K562 (cell line): ENCODE measurements at regions not wholly inside any gene's neighbourhood (a gene's known extent, or its start where the extent isn't known, plus 50 kb on each side); places are given as distances from the start of the nearest gene placed in this dataset.

Experiments used
- ATAC-seq: fragments of 200-7000 bp; cut with Tn5 transposase; 3 replicates; pipeline ENCODE4 v1.9.1; 2020; ENCODE audit warnings: moderate library complexity
- BruUV-seq: library from RNA; stranded (reverse); fragments of 400-500 nt; replicated peaks from 2 replicates; lab custom pipeline; 2021; lab: Mats Ljungman, UMichigan
- CTCF ChIA-PET: fragments of 300-600 bp; formaldehyde crosslinking; extraction: SDS; loops from one replicate; lab custom pipeline; 2021; ENCODE audit warnings: low intra/inter-chr PET ratio; lab: Yijun Ruan, JAX
- POLR2A ChIA-PET: fragments of 300-600, 350-650 bp; sonication (Branson Sonifier 250); formaldehyde crosslinking; extraction: SDS; loops from one replicate; lab custom pipeline; 2021; ENCODE audit warnings: antibody characterized with exemption, inconsistent platforms; lab: Yijun Ruan, JAX
- DNase-seq, 4 experiments: peaks; one replicate each; pipeline versions ENCODE4 v3.0.0 to v3.0.0-alpha.2; 2011 to 2018; ENCODE audit warnings: low spot score in 3 of 4, mixed read lengths in 3 of 4; ENCODE audit errors: extremely low read depth in 1 of 4
- FAIRE-seq: peaks from 2 replicates; lab custom pipeline; 2011; peaks lifted over from hg19 to GRCh38; lab: Jason Lieb, UNC
- H2AFZ ChIP-seq: 2 replicates; pipeline ENCODE4 v1.6.0; 2011; ENCODE audit warnings: low read depth, low read length, control low read depth, inconsistent platforms
- H3K27ac ChIP-seq: fragments of 200-600 bp; 3 replicates; pipeline ENCODE4 v1.8.0; 2011; ENCODE audit warnings: low read depth, mild to moderate bottlenecking, control low read depth, inconsistent platforms, low read length, moderate library complexity, mixed read lengths; ENCODE audit errors: extremely low read depth
- H3K27me3 ChIP-seq, 2 experiments: fragments of 300-600 bp in 1 of 2; 2 replicates in 1 of 2; 3 replicates in 1 of 2; pipeline versions ENCODE4 v1.6.0 to v1.8.0; 2011; ENCODE audit warnings: inconsistent platforms in 2 of 2, low read length in 2 of 2, mild to moderate bottlenecking in 1 of 2, mixed read lengths in 1 of 2, moderate library complexity in 1 of 2; ENCODE audit not compliant: control insufficient read depth in 2 of 2, insufficient read depth in 2 of 2
- H3K36me3 ChIP-seq: fragments of 300-600 bp; 3 replicates; pipeline ENCODE4 v1.8.0; 2011; ENCODE audit warnings: mild to moderate bottlenecking, low read length, inconsistent platforms; ENCODE audit not compliant: control insufficient read depth, insufficient read depth
- H3K4me1 ChIP-seq, 2 experiments: fragments of 200-600 bp in 1 of 2; replicated peaks in 1 of 2; 2 replicates in 1 of 2; 3 replicates in 1 of 2; pipeline versions ENCODE4 v1.5.1 to v1.8.0; 2011; ENCODE audit warnings: inconsistent platforms in 2 of 2, low read length in 2 of 2, mild to moderate bottlenecking in 1 of 2, mixed read lengths in 1 of 2, moderate library complexity in 1 of 2; ENCODE audit not compliant: control insufficient read depth in 2 of 2, insufficient read depth in 2 of 2
- H3K4me2 ChIP-seq: 2 replicates; pipeline ENCODE4 v1.6.1; 2011; ENCODE audit warnings: low read length, control low read depth, inconsistent platforms, mixed read lengths; ENCODE audit not compliant: insufficient read depth
- H3K4me3 ChIP-seq: fragments of 200-600 bp; sonication (generic), shearing (Covaris generic); 2 replicates; pipeline ENCODE4 v1.5.1; 2016; ENCODE audit warnings: control low read depth, inconsistent platforms
- H3K79me2 ChIP-seq: fragments of 200-600 bp; 3 replicates; pipeline ENCODE4 v1.8.0; 2011; ENCODE audit warnings: low read length, inconsistent platforms; ENCODE audit not compliant: control insufficient read depth, insufficient read depth
- H3K9ac ChIP-seq, 2 experiments: 2 replicates each; pipeline versions ENCODE4 v1.6.0 to v1.6.1; 2011; ENCODE audit warnings: low read depth in 2 of 2, low read length in 2 of 2, control low read depth in 1 of 2, inconsistent platforms in 1 of 2, mild to moderate bottlenecking in 1 of 2, mixed read lengths in 1 of 2; ENCODE audit not compliant: insufficient read depth in 1 of 2
- H3K9me1 ChIP-seq: one replicate; pipeline ENCODE4 v1.6.0; 2011; ENCODE audit warnings: inconsistent platforms, mild to moderate bottlenecking, low read length, moderate library complexity; ENCODE audit not compliant: control insufficient read depth, insufficient read depth
- H3K9me3 ChIP-seq: replicated peaks from 2 replicates; pipeline ENCODE4 v1.5.1; 2011; ENCODE audit warnings: low read depth, low read length, inconsistent platforms; ENCODE audit not compliant: control insufficient read depth, insufficient read depth
- H4K20me1 ChIP-seq: replicated peaks from 2 replicates; pipeline ENCODE4 v1.6.1; 2011; ENCODE audit warnings: low read length, inconsistent platforms, mixed read lengths; ENCODE audit not compliant: control insufficient read depth, insufficient read depth
- MEF2D ChIP-seq: conservative IDR thresholded peaks from 2 replicates; pipeline ENCODE4 v1.6.1; 2016; ENCODE audit warnings: low read depth, missing genetic modification characterization, missing compliant biosample characterization
- ZNF140 ChIP-seq: fragments of 250-450 bp; sonication (Bioruptor Pico); IDR thresholded peaks from 2 replicates; pipeline ENCODE4 v1.8.0; 2021; ENCODE audit warnings: moderate library complexity, mild to moderate bottlenecking, inconsistent platforms
- ZNF324 ChIP-seq: fragments of 250-450 bp; sonication (Bioruptor Pico); IDR thresholded peaks from 2 replicates; pipeline ENCODE4 v1.4.0; 2020; ENCODE audit warnings: mild to moderate bottlenecking
- WGBS: fragments of 100-300 bp; shearing (Covaris generic); methylation state at CpG from one replicate; pipeline ENCODE4 v1.1.6; 2016; ENCODE audit warnings: low coverage, mixed read lengths; ENCODE audit not compliant: insufficient coverage; ENCODE audit errors: missing lambda C conversion rate; 5-methylcytosine and 5-hydroxymethylcytosine counted together
- in situ Hi-C: fragments of 300-500 bp; cut with MboI; formaldehyde crosslinking; loops from 4 replicates; pipeline ENCODE4 v1.15.0; 2018; ENCODE audit warnings: inconsistent platforms, mixed read lengths
- intact Hi-C: fragments of 100-400 bp; cut with micrococcal nuclease; formaldehyde crosslinking; loops from 2 replicates; pipeline ENCODE4 v1.14.2; 2022
- TF ChIP-seq, protein P1 (sequence below): sonication (generic); formaldehyde crosslinking; IDR thresholded peaks from 2 replicates; pipeline ENCODE4 v1.8.1; 2022; ENCODE audit warnings: missing genetic modification reagents

DNA sequence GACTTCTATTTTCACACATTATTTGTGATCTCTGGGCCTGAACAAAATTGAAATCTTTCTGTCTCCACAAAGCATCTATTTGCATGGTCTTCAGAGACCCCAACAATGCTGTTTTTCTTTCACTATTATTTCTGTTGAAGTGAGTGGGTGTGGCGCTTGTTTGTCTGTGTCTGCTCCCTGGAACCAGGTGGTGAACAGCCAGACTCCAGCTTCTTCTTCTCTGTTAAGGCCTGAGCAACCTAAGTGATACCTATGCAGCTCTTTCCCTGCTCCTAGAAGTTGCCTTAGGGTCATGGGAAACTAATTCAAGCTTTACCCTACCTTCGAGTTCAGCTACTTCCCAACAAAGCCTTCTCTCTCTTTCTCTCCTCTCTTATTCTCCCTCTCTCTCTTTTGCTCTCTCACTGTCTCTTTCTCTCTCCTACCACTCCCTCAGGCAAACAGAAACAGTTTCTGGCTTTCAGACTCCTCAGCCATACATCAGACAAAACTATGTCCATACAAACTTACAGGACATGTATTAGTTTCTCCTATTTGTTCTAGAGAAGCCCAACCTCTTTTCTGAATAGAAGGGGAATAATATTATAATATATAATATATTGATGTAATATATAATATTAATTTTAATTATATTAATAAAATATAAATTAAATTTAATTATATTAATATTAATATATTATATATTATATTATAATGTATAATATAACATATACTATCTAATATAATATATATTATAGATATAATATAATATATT lies 552.5 kb downstream of the DSC3 start (continued):
- TF ChIP-seq, protein P1, sequence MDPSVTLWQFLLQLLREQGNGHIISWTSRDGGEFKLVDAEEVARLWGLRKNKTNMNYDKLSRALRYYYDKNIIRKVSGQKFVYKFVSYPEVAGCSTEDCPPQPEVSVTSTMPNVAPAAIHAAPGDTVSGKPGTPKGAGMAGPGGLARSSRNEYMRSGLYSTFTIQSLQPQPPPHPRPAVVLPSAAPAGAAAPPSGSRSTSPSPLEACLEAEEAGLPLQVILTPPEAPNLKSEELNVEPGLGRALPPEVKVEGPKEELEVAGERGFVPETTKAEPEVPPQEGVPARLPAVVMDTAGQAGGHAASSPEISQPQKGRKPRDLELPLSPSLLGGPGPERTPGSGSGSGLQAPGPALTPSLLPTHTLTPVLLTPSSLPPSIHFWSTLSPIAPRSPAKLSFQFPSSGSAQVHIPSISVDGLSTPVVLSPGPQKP (CRISPR knock-in tag) = no peak
- TF ChIP-seq, all 486 proteins: peak for 0

DNA sequence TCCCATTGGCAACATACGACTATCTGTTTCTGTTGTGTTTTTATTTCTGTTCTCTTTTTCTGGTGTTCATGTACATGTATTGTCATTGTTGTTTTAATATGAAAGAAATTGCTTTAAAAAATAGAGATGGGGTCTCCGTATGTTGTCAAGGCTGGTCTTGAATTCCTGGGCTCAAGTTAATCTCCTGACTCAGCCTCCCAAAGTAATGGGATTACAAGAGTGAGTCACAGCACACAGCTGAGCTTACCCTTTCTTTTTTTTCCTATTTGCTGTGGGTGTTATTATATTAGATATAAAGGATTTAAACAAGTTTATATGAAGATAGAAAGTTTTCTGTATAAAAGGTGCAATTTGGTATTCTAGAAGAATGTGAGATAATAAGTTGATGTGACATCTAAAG lies 554.6 kb downstream of the DSC3 start:
- no peaks in the 10 kb centered on the region for H3K36me3 ChIP-seq
- intact Hi-C loops = no loop called here
- H3K79me2 ChIP-seq = no peaks in the 10 kb centered on the region
- no TSS peak for BruUV-seq
- no peak overlapping the region for H3K27ac ChIP-seq
- TF ChIP-seq MEF2D (tag) (no peak), ZNF140 (no peak), ZNF324 (no peak)
- TF ChIP-seq, protein P1 (CRISPR knock-in tag) = no peak
- TF ChIP-seq, all 486 proteins: peak for 0
- ChIA-PET CTCF (no interaction called here), POLR2A (no interaction called here)
- no peaks in the 10 kb centered on the region for H4K20me1 ChIP-seq
- no peak overlapping the region for H3K4me2 ChIP-seq
- no peaks in the 10 kb centered on the region for H3K9me3 ChIP-seq
- DNase-seq (no peak), FAIRE-seq (no peak), ATAC-seq (no peak)
- no peaks in the 10 kb centered on the region for H3K4me1 ChIP-seq
- no peaks in the 10 kb centered on the region for H3K27me3 ChIP-seq
- H3K9me1 ChIP-seq = no peaks in the 10 kb centered on the region
- WGBS = 13% methylated on average over 2 of the region's 2 CpGs
- H3K9ac ChIP-seq = no peak overlapping the region
- no peak overlapping the region for H2AFZ ChIP-seq
- no peak overlapping the region for H3K4me3 ChIP-seq
- in situ Hi-C loops = no loop called here
